ENCODE measurements at regions not wholly inside any gene's neighbourhood (a gene's known extent, or its start where the extent isn't known, plus 50 kb on each side); places are given as distances from the start of the nearest gene placed in this dataset.

- no peak for DNase-seq
- H3K9me3 ChIP-seq = no peaks in the 10 kb centered on the region
- intact Hi-C loops (cut with DNase I; ENCODE audit: low total_unique reads) = no loop called here
- no peak overlapping the region for H3K4me3 ChIP-seq
- H3K27ac ChIP-seq = no peak overlapping the region
- H3K36me3 ChIP-seq = no peaks in the 10 kb centered on the region
- no peaks in the 10 kb centered on the region for H3K27me3 ChIP-seq
- no peaks in the 10 kb centered on the region for H3K4me1 ChIP-seq
- TF ChIP-seq POLR2A (IDR thresholded peaks at IDR 0.05) = no peak
- no peak for TF ChIP-seq CTCF (IDR thresholded peaks at IDR 0.05)
Observed at GRCh38 chrX:40314070-40314469, 216.3 kb upstream of the BCOR start.

- no peak for DNase-seq
- Histone ChIP-seq H3K4me3 (no peak overlapping the region), H3K9me3 (no peaks in the 10 kb centered on the region), H3K4me1 (no peaks in the 10 kb centered on the region), H3K27ac (no peak overlapping the region), H3K36me3 (no peaks in the 10 kb centered on the region), H3K27me3 (no peaks in the 10 kb centered on the region)
- TF ChIP-seq POLR2A (IDR thresholded peaks at IDR 0.05) (no peak), CTCF (IDR thresholded peaks at IDR 0.05) (no peak)
- intact Hi-C loops (cut with DNase I; ENCODE audit: low total_unique reads) = no loop called here
Observed at GRCh38 chrX:40313269-40313668, 215.5 kb upstream of the BCOR start.

GRCh38 chrX:40310447-40310846 is 212.7 kb upstream of the BCOR start:
- DNase-seq = no peak
- TF ChIP-seq CTCF (IDR thresholded peaks at IDR 0.05) (no peak), POLR2A (IDR thresholded peaks at IDR 0.05) (no peak)
- no peaks in the 10 kb centered on the region for H3K27me3 ChIP-seq

GRCh38 chrX:40310016-40310415 is 212.3 kb upstream of the BCOR start:
- no peak for DNase-seq
- Histone ChIP-seq H3K9me3 (no peaks in the 10 kb centered on the region), H3K27ac (no peak overlapping the region), H3K4me1 (no peaks in the 10 kb centered on the region), H3K36me3 (no peaks in the 10 kb centered on the region), H3K27me3 (no peaks in the 10 kb centered on the region), H3K4me3 (no peak overlapping the region)
- TF ChIP-seq CTCF (IDR thresholded peaks at IDR 0.05) (no peak), POLR2A (IDR thresholded peaks at IDR 0.05) (no peak)
- intact Hi-C loops (cut with DNase I; ENCODE audit: low total_unique reads) = no loop called here

More at GRCh38 chrX:40310447-40310846, 212.7 kb upstream of the BCOR start:
- H3K27ac ChIP-seq = no peak overlapping the region
- no peaks in the 10 kb centered on the region for H3K9me3 ChIP-seq
- no peaks in the 10 kb centered on the region for H3K4me1 ChIP-seq
- intact Hi-C loops (cut with DNase I; ENCODE audit: low total_unique reads) = no loop called here
- H3K4me3 ChIP-seq = no peak overlapping the region
- no peaks in the 10 kb centered on the region for H3K36me3 ChIP-seq

GRCh38 chrX:40307871-40308270 is 210.1 kb upstream of the BCOR start:
- intact Hi-C loops (cut with DNase I; ENCODE audit: low total_unique reads) = no loop called here
- Histone ChIP-seq H3K4me1 (no peaks in the 10 kb centered on the region), H3K36me3 (no peaks in the 10 kb centered on the region), H3K27me3 (no peaks in the 10 kb centered on the region), H3K4me3 (no peak overlapping the region), H3K27ac (no peak overlapping the region), H3K9me3 (no peaks in the 10 kb centered on the region)
- no peak for DNase-seq
- TF ChIP-seq POLR2A (IDR thresholded peaks at IDR 0.05) = no peak
- TF ChIP-seq CTCF (IDR thresholded peaks at IDR 0.05) = no peak

Measured in uterus (tissue), 3 donors.